Activated CD4-positive, alpha-beta T cell treated with anti-CD3 and anti-CD28 coated beads for 36 hours (primary cell): ENCODE measurements at regions not wholly inside any gene's neighbourhood (a gene's known extent, or its start where the extent isn't known, plus 50 kb on each side); places are given as distances from the start of the nearest gene placed in this dataset.
A peak's percentile ranks its signal among the peaks of the same experiment; 100 is the strongest.

Experiments
- ATAC-seq: fragments of 200-7000 bp; cut with Tn5 transposase; one replicate; pipeline ENCODE4 v1.10.0; 2021; ENCODE audit warnings: mild to moderate bottlenecking, moderate library complexity
- CTCF ChIA-PET: fragments of 350-600 bp; sonication (Branson Sonifier 250); formaldehyde crosslinking; loops from one replicate; lab custom pipeline; 2021; ENCODE audit warnings: antibody characterized with exemption; lab: Charles Lee
- POLR2A ChIA-PET: fragments of 350-600 bp; sonication (Branson Sonifier 250); formaldehyde crosslinking; loops from one replicate; lab custom pipeline; 2021; ENCODE audit warnings: antibody characterized with exemption, inconsistent platforms; lab: Charles Lee
- DNase-seq: peaks from one replicate; pipeline ENCODE4 v3.0.0-alpha.2; 2020
- H3K27ac Mint-ChIP-seq: one replicate; pipeline ENCODE4 v1.8.0; 2021; ENCODE audit warnings: mixed read lengths
- H3K27me3 Mint-ChIP-seq: one replicate; pipeline ENCODE4 v1.8.0; 2021; ENCODE audit warnings: mixed read lengths
- H3K36me3 Mint-ChIP-seq: one replicate; pipeline ENCODE4 v1.8.0; 2021; ENCODE audit warnings: low read depth, mixed read lengths
- H3K4me1 Mint-ChIP-seq: one replicate; pipeline ENCODE4 v1.8.0; 2021; ENCODE audit warnings: mixed read lengths
- H3K4me3 Mint-ChIP-seq: one replicate; pipeline ENCODE4 v1.8.0; 2021; ENCODE audit warnings: mild to moderate bottlenecking, moderate library complexity, mixed read lengths
- H3K9me3 Mint-ChIP-seq: one replicate; pipeline ENCODE4 v1.8.0; 2021; ENCODE audit warnings: low read depth, mixed read lengths
- intact Hi-C, 2 experiments: fragments of 100-400 bp; cut with DNase I in 1 of 2; cut with micrococcal nuclease in 1 of 2; formaldehyde crosslinking; loops; one replicate each; pipeline versions ENCODE4 v1.14.2 to v1.15.1; 2022 to 2024; cut with DNase I, micrococcal nuclease

- ATAC-seq: peak; percentile 88
- no peaks in the 10 kb centered on the region for H3K9me3 Mint-ChIP-seq
- ChIA-PET CTCF (interaction anchor here (1.0 kb wide), 1 partner anchor 62 kb away, joined by 4 read pairs; no protein-coding TSS in a partner anchor), POLR2A (interaction anchor here (1.6 kb wide), 1 partner anchor 12 kb away, joined by 3 read pairs; no protein-coding TSS in a partner anchor)
- peaks cover 23% of the 10 kb centered on the region for H3K27me3 Mint-ChIP-seq
- intact Hi-C loops: loop anchor here (1.0 to 10.0 kb wide), 3 partner anchors 11 to 879 kb away; no protein-coding TSS in a partner anchor
- no peaks in the 10 kb centered on the region for H3K36me3 Mint-ChIP-seq
- peaks cover 22% of the 10 kb centered on the region for H3K4me1 Mint-ChIP-seq
- H3K4me3 Mint-ChIP-seq: peak overlapping the region; percentile 1
- peak; percentile 18 for DNase-seq
- H3K27ac Mint-ChIP-seq: peak overlapping the region; percentile 77
Observed at GRCh38 chr2:144583741-144584453, 64.0 kb upstream of the ZEB2 start.

GRCh38 chr2:144583381-144583729 is 63.4 kb upstream of the ZEB2 start:
- CTCF ChIA-PET: interaction anchor here (1.0 kb wide), 1 partner anchor 61 kb away, joined by 4 read pairs; no protein-coding TSS in a partner anchor
- no peaks in the 10 kb centered on the region for H3K36me3 Mint-ChIP-seq
- H3K4me3 Mint-ChIP-seq: no peak overlapping the region
- ATAC-seq (peak; percentile 14), DNase-seq (no peak)
- H3K9me3 Mint-ChIP-seq: no peaks in the 10 kb centered on the region
- H3K4me1 Mint-ChIP-seq: peaks cover 22% of the 10 kb centered on the region
- H3K27me3 Mint-ChIP-seq: peaks cover 23% of the 10 kb centered on the region
- no peak overlapping the region for H3K27ac Mint-ChIP-seq
- POLR2A ChIA-PET: interaction anchor here (1.6 kb wide), 1 partner anchor 11 kb away, joined by 3 read pairs; no protein-coding TSS in a partner anchor
- intact Hi-C loops: loop anchor here (1.0 to 10.0 kb wide), 3 partner anchors 10 to 879 kb away; no protein-coding TSS in a partner anchor

GRCh38 chr2:144582651-144583380 is 62.9 kb upstream of the ZEB2 start:
- ChIA-PET POLR2A (interaction anchor here (1.6 kb wide), 1 partner anchor 10 kb away, joined by 3 read pairs; no protein-coding TSS in a partner anchor), CTCF (interaction anchor here (0.6 to 1.0 kb wide), 2 partner anchors 61 to 107 kb away, joined by 3 to 4 read pairs; no protein-coding TSS in a partner anchor)
- H3K4me1 Mint-ChIP-seq: peaks cover 22% of the 10 kb centered on the region
- no peaks in the 10 kb centered on the region for H3K36me3 Mint-ChIP-seq
- H3K9me3 Mint-ChIP-seq: no peaks in the 10 kb centered on the region
- DNase-seq: no peak
- ATAC-seq: no peak
- H3K4me3 Mint-ChIP-seq: no peak overlapping the region
- intact Hi-C loops: loop anchor here (1.0 to 10.0 kb wide), 3 partner anchors 10 to 878 kb away; no protein-coding TSS in a partner anchor
- no peak overlapping the region for H3K27ac Mint-ChIP-seq
- H3K27me3 Mint-ChIP-seq: peaks cover 22% of the 10 kb centered on the region

- intact Hi-C loops: loop anchor here (5.0 to 10.0 kb wide), 2 partner anchors 63 to 876 kb away; no protein-coding TSS in a partner anchor
- POLR2A ChIA-PET: interaction anchor here (0.6 kb wide), 1 partner anchor 57 kb away, joined by 3 read pairs; no protein-coding TSS in a partner anchor
- Mint-ChIP-seq H3K36me3 (no peaks in the 10 kb centered on the region), H3K27ac (no peak overlapping the region), H3K9me3 (no peaks in the 10 kb centered on the region), H3K4me1 (peaks cover 22% of the 10 kb centered on the region), H3K4me3 (no peak overlapping the region), H3K27me3 (peaks cover 24% of the 10 kb centered on the region)
- ATAC-seq (no peak), DNase-seq (no peak)
- CTCF ChIA-PET: interaction anchor here (0.6 kb wide), 2 partner anchors 450 to 1285 kb away, joined by 3 to 4 read pairs; no protein-coding TSS in a partner anchor
Observed at GRCh38 chr2:144580521-144581161, 60.7 kb upstream of the ZEB2 start.

GRCh38 chr2:144579556-144579955 is 59.6 kb upstream of the ZEB2 start:
- CTCF ChIA-PET: interaction anchor here (0.6 kb wide), 1 partner anchor 119 kb away, joined by 3 read pairs; no protein-coding TSS in a partner anchor
- intact Hi-C loops: no loop called here
- peaks cover 25% of the 10 kb centered on the region for H3K4me1 Mint-ChIP-seq

GRCh38 chr2:144578099-144578498 is 58.2 kb upstream of the ZEB2 start:
- ATAC-seq: no peak
- POLR2A ChIA-PET: no interaction called here
- intact Hi-C loops: no loop called here
- Mint-ChIP-seq H3K4me1 (peaks cover 15% of the 10 kb centered on the region), H3K27me3 (peaks cover 18% of the 10 kb centered on the region), H3K9me3 (no peaks in the 10 kb centered on the region), H3K36me3 (no peaks in the 10 kb centered on the region), H3K27ac (no peak overlapping the region), H3K4me3 (no peak overlapping the region)
- CTCF ChIA-PET: interaction anchor here (0.7 to 0.8 kb wide), 2 partner anchors 13 to 213 kb away, joined by 3 read pairs; no protein-coding TSS in a partner anchor
- DNase-seq: no peak

More at GRCh38 chr2:144579556-144579955, 59.6 kb upstream of the ZEB2 start:
- H3K9me3 Mint-ChIP-seq: no peaks in the 10 kb centered on the region
- H3K36me3 Mint-ChIP-seq: no peaks in the 10 kb centered on the region
- ATAC-seq (no peak), DNase-seq (no peak)
- no peak overlapping the region for H3K4me3 Mint-ChIP-seq
- POLR2A ChIA-PET: no interaction called here
- H3K27ac Mint-ChIP-seq: no peak overlapping the region
- peaks cover 22% of the 10 kb centered on the region for H3K27me3 Mint-ChIP-seq

- POLR2A ChIA-PET: interaction anchor here (1.2 kb wide), 1 partner anchor 10 kb away, joined by 3 read pairs; no protein-coding TSS in a partner anchor
- H3K9me3 Mint-ChIP-seq: no peaks in the 10 kb centered on the region
- CTCF ChIA-PET: no interaction called here
- H3K4me3 Mint-ChIP-seq: no peak overlapping the region
- no peak overlapping the region for H3K27ac Mint-ChIP-seq
- DNase-seq: no peak
- peaks cover 25% of the 10 kb centered on the region for H3K4me1 Mint-ChIP-seq
- ATAC-seq: peak; percentile 75
- H3K36me3 Mint-ChIP-seq: no peaks in the 10 kb centered on the region
- H3K27me3 Mint-ChIP-seq: peaks cover 11% of the 10 kb centered on the region
- intact Hi-C loops: loop anchor here (1.0 to 5.0 kb wide), 3 partner anchors 10 to 391 kb away; no protein-coding TSS in a partner anchor
Observed at GRCh38 chr2:144572977-144573376, 53.1 kb upstream of the ZEB2 start.

GRCh38 chr2:144571770-144572169 is 51.9 kb upstream of the ZEB2 start:
- DNase-seq (no peak), ATAC-seq (no peak)
- Mint-ChIP-seq H3K27me3 (peaks cover 11% of the 10 kb centered on the region), H3K4me3 (no peak overlapping the region), H3K4me1 (peaks cover 25% of the 10 kb centered on the region), H3K9me3 (no peaks in the 10 kb centered on the region), H3K27ac (no peak overlapping the region), H3K36me3 (no peaks in the 10 kb centered on the region)
- intact Hi-C loops: loop anchor here in 1 of 2 experiments (5.0 kb wide), 2 partner anchors 159 to 389 kb away; no protein-coding TSS in a partner anchor
- ChIA-PET POLR2A (interaction anchor here (1.2 kb wide), 1 partner anchor 11 kb away, joined by 3 read pairs; no protein-coding TSS in a partner anchor), CTCF (no interaction called here)

GRCh38 chr2:144570566-144570965 is 50.6 kb upstream of the ZEB2 start:
- POLR2A ChIA-PET: no interaction called here
- DNase-seq (no peak), ATAC-seq (peak; percentile 89)
- Mint-ChIP-seq H3K4me3 (no peak overlapping the region), H3K36me3 (no peaks in the 10 kb centered on the region), H3K9me3 (no peaks in the 10 kb centered on the region), H3K27ac (no peak overlapping the region), H3K27me3 (peaks cover 12% of the 10 kb centered on the region), H3K4me1 (peaks cover 25% of the 10 kb centered on the region)
- intact Hi-C loops: loop anchor here in 1 of 2 experiments (5.0 kb wide), 2 partner anchors 158 to 388 kb away; no protein-coding TSS in a partner anchor
- CTCF ChIA-PET: no interaction called here
